ENCODE measurements at regions not wholly inside any gene's neighbourhood (a gene's known extent, or its start where the extent isn't known, plus 50 kb on each side); places are given as distances from the start of the nearest gene placed in this dataset.
"Not testable (repeated sequence)": the region's sequence is repeated elsewhere in the genome, so short reads cannot be mapped to it uniquely, and the experiment has no call there.

DNA sequence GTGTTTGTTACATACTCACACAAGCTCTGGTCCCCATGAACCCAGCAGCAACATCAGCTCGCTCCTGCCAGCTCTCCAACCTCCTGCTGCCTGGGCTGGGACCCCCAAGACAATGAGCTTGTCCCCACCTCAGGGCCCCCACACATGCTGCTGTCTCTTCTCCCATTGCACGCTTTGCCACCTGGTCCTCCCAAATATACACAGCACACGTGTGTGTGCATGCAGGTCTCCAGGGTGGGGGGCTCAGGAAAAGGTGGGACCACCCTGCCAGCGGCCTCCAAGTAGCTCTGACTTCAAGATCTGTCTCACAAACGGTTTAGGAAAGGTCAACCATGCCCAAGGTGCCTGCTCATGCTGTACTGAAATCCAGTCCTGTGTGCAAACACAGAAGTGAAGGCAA is 68.1 kb upstream of the CCND1 start:
- DNase-seq = no peak

DNA sequence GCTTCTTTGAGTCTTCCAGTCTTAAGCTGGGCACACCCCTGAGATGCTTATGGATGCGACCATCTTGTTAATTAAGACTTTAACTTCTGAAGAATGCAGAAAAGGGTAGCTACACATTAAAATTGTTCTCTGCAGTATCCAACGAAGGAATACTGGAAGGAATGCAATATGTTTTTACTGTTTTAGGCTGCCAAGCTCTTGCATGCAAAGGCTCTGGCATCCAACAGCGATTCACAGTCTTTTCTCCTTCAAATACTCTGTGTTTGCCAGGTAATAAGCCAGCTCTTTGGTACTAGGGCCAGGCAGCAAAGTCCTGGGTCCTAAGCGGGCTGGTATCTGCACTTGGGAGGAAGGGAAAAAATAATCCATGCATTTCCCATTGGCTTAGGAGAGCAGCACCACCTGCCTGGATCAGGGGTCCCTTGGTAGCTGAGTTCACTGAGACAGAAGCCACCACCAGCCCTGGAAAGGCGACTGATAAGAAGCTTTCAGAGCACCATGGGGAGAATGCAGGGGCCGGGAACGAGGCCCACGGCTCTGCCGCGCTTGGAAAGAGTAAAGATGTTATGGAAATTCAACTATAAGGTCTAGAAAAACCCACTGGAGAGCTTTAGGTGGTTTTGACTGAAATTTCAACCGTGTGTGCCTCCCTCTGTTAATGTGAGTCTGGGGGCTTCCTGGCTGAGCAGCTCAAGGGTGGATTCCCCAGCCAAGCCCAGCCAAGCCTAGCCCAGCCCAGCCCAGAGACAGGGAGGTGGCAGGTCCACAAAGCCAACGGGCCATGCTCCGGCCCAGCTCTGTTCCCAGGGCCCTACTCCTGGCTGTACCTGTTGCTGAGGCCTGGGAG is 67.0 kb upstream of the CCND1 start:
- DNase-seq = peak; percentile 50

GRCh38 chr11:69574608-69575255 is 66.2 kb upstream of the CCND1 start:
- no peak for DNase-seq

- DNase-seq = no peak
Observed at GRCh38 chr11:69575296-69576068, 65.5 kb upstream of the CCND1 start.

DNA sequence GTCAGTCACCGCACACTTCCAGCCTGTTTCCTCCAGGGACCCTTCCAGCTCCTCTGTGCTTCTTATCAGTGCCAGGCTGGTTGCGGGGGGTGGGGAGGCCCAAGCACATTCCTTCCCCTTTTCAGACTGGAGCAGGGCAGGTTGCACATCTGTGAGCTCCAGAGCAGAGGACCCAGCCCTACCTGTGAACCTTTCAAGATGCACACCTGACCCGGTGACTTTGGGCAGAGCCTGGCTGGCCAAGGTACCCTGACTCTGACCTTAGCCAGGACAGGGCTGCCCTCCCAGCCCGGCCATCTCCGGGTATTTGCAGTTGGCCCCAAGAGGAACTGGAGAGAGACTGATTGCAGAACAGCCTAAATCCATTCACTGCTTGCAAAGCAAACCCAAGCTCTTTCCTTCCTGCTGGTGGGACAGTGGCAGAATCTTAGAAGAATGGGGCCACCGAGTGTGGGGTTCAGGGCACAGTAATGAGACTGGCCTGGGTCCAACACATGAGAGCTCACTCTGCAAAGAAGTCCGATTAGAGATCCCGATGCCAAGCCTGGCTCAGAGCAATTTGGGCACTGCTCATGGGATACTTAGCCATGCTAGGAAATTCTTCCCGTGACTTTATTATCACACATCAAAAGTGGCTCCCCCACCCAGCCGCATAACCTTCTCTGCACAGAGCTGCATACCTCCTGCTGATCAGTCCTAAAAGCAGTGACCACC is 64.7 kb upstream of the CCND1 start:
- no peak for DNase-seq

DNA sequence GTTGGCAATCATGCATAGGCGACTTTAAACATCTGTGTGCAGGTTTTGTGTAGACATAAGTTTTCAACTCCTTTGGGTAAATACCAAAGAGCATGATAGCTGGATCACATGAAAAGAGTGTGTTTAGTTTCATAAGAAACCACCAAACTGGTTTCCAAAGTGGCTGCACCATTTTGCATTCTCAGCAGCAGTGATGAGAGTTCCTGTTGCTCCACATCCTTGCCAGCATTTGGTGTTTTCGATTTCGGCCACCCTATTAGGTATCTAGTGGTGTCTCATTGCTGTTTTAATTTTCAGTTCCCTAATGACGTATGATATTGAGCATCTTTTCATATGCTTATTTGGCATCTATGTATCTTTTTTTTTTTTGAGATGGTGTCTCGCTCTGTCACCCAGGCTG is 62.8 kb upstream of the CCND1 start:
- no peak for DNase-seq

DNA sequence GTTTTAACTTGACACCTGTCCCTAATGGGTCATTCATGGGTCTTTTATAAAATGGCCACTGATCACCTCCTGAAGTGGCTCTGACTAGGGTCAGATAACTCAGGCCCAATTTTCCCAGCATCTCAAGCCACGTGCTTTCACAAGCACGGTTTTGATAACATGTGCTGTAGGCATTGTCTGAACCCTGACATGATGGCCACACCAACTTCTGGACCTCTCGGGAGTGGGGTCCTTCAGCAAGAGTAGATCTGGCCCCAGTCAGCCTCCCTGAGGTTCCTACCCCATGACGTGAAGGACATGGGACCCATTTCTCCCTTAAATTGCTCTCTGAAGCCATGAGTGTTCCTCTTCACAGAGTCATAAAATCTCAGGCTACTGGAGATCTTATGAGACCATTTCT is 60.4 kb upstream of the CCND1 start:
- DNase-seq = no peak

- DNase-seq = no peak
Observed at GRCh38 chr11:69582756-69583467, 58.0 kb upstream of the CCND1 start.

GRCh38 chr11:69584160-69584559 is 56.8 kb upstream of the CCND1 start:
- no peak for DNase-seq

DNA sequence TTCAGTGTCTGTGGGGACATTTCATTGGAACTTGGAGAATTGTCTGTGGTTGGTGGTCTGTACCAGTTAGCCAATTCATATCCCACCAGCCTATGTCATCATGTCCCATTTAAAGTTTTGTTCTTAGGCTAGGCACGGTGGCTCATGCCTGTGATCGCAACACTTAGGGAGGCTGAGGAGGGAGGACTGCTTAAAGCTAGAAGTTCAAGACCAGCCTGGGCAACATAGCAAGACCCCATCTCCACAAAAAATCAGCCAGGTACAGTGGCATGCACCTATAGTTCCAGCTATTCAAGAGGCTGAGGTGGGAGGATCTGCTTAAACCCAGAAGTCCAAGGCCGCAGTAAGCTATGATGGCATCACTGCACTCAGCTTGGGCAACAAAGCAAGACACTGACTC is 55.6 kb upstream of the CCND1 start:
- no peak for DNase-seq

DNA sequence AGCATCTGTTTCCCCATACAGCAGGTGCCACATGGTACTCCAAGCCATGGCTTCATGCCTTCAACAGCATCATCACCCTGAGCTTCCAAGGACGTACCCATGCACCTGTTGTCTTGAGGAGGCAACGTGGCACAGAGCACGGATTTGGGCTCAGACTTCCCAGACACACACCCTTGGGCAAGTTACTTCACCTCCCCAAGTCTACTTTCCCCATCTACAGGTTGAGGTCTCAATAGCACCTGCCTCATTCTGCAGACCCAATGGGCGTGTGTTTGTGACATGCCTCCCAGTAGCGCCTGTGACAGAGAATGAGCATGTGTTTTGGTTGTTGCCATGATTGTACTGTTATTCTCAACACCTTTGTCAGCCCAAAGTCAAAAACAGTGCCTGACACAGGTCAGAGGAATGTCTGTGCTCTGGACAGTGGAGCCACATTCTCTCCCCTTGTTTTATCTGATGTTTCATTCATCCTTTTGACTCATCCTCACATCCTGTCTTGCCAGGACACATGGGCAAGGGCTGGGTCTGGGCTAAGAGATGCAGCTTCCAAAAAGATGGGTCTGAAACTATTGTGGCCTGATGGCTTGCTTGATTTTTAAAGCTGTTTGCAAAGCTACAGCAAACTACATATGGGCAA is 53.4 kb upstream of the CCND1 start:
- no peak for DNase-seq

- no peak for DNase-seq
Observed at GRCh38 chr11:69588270-69588669, 52.7 kb upstream of the CCND1 start.

- DNase-seq = not testable (repeated sequence)
Observed at GRCh38 chr11:69590088-69590487, 50.9 kb upstream of the CCND1 start.

Measured in activated effector memory CD4-positive, alpha-beta T cell treated with anti-CD3 and anti-CD28 coated beads, Interleukin-2, amount 50 U/mL, for 16 hours (primary cell).